Stimulated activated CD4-positive, alpha-beta T cell treated with anti-CD3 and anti-CD28 coated beads, Interleukin-12 subunit alpha, Interleukin-12 subunit beta, amount 100 ng/mL, for 4 hours (primary cell): ENCODE measurements at regions not wholly inside any gene's neighbourhood (a gene's known extent, or its start where the extent isn't known, plus 50 kb on each side); places are given as distances from the start of the nearest gene placed in this dataset.

Experiments used
- DNase-seq: peaks from one replicate; pipeline ENCODE4 v3.0.0-alpha.2; 2020

- no peak for DNase-seq
Measured at GRCh38 chr14:51145246-51145645, 50.3 kb upstream of the TRIM9 start.

- DNase-seq, result no peak
Measured at GRCh38 chr14:51147183-51147582, 52.3 kb upstream of the TRIM9 start.

- no peak for DNase-seq
Measured at GRCh38 chr14:51155326-51155725, 60.4 kb upstream of the TRIM9 start.

- no peak for DNase-seq
Measured at GRCh38 chr14:51157012-51157411, 62.1 kb upstream of the TRIM9 start.

- no peak for DNase-seq
Measured at GRCh38 chr14:51160871-51161270, 66.0 kb upstream of the TRIM9 start.

GRCh38 chr14:51165415-51165814, 70.5 kb upstream of the TRIM9 start:
- no peak for DNase-seq

GRCh38 chr14:51167587-51168214, 72.3 kb upstream of the TMX1 start:
- no peak for DNase-seq

GRCh38 chr14:51168215-51168613, 71.8 kb upstream of the TMX1 start:
- DNase-seq, result no peak

- DNase-seq, result no peak
Measured at GRCh38 chr14:51173863-51174262, 66.2 kb upstream of the TMX1 start.

GRCh38 chr14:51176839-51177238, 63.2 kb upstream of the TMX1 start:
- no peak for DNase-seq

GRCh38 chr14:51180577-51180976, 59.5 kb upstream of the TMX1 start:
- no peak for DNase-seq

- no peak for DNase-seq
Measured at GRCh38 chr14:51182131-51182565, 57.9 kb upstream of the TMX1 start.

- DNase-seq, result peak; percentile 2
Measured at GRCh38 chr14:51185180-51185579, 54.9 kb upstream of the TMX1 start.

GRCh38 chr14:51185754-51186153, 54.3 kb upstream of the TMX1 start:
- no peak for DNase-seq

- no peak for DNase-seq
Measured at GRCh38 chr14:51188566-51189185, 51.4 kb upstream of the TMX1 start.

- no peak for DNase-seq
Measured at GRCh38 chr14:51189600-51190376, 50.3 kb upstream of the TMX1 start.
